BJ (cell line): ENCODE measurements at regions not wholly inside any gene's neighbourhood (a gene's known extent, or its start where the extent isn't known, plus 50 kb on each side); places are given as distances from the start of the nearest gene placed in this dataset.

Experiments used
- CTCF ChIA-PET: fragments of 350-600 bp; formaldehyde crosslinking; extraction: SDS; loops from one replicate; lab custom pipeline; 2021; ENCODE audit warnings: antibody characterized with exemption, inconsistent platforms; lab: Yijun Ruan, JAX
- POLR2A ChIA-PET: fragments of 300-600 bp; sonication (Branson Sonifier 250); formaldehyde crosslinking; extraction: SDS; loops from one replicate; lab custom pipeline; 2021; ENCODE audit warnings: antibody characterized with exemption; lab: Charles Lee
- DNase-seq: peaks from one replicate; pipeline ENCODE4 v3.0.0-alpha.2; 2011; ENCODE audit warnings: low read depth
- H3K27me3 ChIP-seq: 2 replicates; pipeline ENCODE4 v1.6.0; 2011; ENCODE audit warnings: low read length; ENCODE audit not compliant: control insufficient read depth, insufficient read depth
- H3K36me3 ChIP-seq: 2 replicates; pipeline ENCODE4 v1.5.1; 2011; ENCODE audit warnings: low read length; ENCODE audit not compliant: control insufficient read depth, insufficient read depth
- H3K4me3 ChIP-seq: 2 replicates; pipeline ENCODE4 v1.5.1; 2011; ENCODE audit warnings: low read depth, mild to moderate bottlenecking, control low read depth, low read length
- TF ChIP-seq, protein P1 (sequence below): IDR thresholded peaks from 2 replicates; pipeline ENCODE4 v1.5.1; 2011; ENCODE audit warnings: low read depth, mild to moderate bottlenecking, control low read depth, inconsistent platforms, low read length, moderate library complexity; ENCODE audit not compliant: insufficient read depth

- ChIA-PET CTCF (no interaction called here), POLR2A (no interaction called here)
- Histone ChIP-seq H3K27me3 (no peaks in the 10 kb centered on the region), H3K4me3 (no peak overlapping the region), H3K36me3 (no peaks in the 10 kb centered on the region)
- TF ChIP-seq, protein P1, sequence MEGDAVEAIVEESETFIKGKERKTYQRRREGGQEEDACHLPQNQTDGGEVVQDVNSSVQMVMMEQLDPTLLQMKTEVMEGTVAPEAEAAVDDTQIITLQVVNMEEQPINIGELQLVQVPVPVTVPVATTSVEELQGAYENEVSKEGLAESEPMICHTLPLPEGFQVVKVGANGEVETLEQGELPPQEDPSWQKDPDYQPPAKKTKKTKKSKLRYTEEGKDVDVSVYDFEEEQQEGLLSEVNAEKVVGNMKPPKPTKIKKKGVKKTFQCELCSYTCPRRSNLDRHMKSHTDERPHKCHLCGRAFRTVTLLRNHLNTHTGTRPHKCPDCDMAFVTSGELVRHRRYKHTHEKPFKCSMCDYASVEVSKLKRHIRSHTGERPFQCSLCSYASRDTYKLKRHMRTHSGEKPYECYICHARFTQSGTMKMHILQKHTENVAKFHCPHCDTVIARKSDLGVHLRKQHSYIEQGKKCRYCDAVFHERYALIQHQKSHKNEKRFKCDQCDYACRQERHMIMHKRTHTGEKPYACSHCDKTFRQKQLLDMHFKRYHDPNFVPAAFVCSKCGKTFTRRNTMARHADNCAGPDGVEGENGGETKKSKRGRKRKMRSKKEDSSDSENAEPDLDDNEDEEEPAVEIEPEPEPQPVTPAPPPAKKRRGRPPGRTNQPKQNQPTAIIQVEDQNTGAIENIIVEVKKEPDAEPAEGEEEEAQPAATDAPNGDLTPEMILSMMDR, result no peak
- DNase-seq, result no peak
Observed at GRCh38 chr12:107586256-107586970, 99.2 kb upstream of the PWP1 start.

DNA sequence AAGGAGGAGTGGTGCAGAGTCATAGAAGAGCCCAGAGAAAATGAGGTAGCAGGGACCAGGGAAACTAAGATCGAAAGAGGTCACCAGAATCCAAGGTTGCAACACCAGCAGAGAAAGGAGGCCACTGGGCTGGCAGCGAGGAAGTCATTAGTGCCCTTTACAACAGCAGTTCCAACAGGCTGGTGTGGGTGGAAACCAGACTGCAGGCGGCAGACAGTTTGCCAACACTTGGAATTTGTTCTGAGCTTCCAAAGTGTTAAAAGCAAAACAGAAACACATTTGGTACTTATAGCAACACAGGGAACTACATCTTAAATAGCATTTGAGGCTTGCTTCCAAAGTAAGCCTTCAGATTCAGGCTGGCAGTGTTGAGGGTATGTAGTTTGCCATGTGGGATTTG lies 95.2 kb upstream of the PWP1 start:
- no peaks in the 10 kb centered on the region for H3K27me3 ChIP-seq
- H3K36me3 ChIP-seq, result no peaks in the 10 kb centered on the region
- TF ChIP-seq, protein P1, result no peak
- DNase-seq, result no peak
- no peak overlapping the region for H3K4me3 ChIP-seq
- ChIA-PET POLR2A (no interaction called here), CTCF (interaction anchor here (0.6 kb wide), 1 partner anchor 320 kb away, joined by 3 read pairs; no protein-coding TSS in a partner anchor)

DNA sequence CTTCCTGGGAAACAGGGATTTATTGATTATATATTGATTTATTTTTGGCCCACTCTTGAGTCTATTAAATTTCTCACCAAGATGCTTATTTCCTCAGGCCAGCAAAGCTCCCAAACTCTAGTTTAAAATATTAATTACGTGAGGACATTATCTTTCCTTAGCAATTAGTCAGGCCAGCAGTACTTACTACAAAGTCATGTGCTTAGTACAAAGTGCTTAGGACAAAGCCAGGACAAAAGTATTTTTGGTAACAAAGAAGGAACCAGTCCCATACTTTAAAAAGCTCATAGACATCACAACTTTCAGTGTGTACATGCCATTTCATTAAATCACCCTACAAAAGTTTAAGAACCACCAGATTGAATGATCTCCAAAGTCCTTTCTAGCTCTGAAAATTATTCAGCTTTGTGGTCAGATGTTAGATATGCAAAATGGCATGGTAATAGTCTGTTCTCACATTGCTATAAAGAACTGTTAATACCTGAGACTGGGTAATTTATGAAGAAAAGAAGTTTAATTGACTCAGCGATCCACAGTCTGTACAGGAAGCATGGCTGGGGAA lies 94.7 kb upstream of the PWP1 start:
- no peaks in the 10 kb centered on the region for H3K27me3 ChIP-seq
- TF ChIP-seq, protein P1, result no peak
- CTCF ChIA-PET, result interaction anchor here (0.6 to 1.0 kb wide), 2 partner anchors 17 to 320 kb away, joined by 3 to 5 read pairs; no protein-coding TSS in a partner anchor
- POLR2A ChIA-PET, result no interaction called here
- H3K36me3 ChIP-seq, result no peaks in the 10 kb centered on the region
- H3K4me3 ChIP-seq, result no peak overlapping the region
- no peak for DNase-seq

GRCh38 chr12:107593713-107594381 lies 91.8 kb upstream of the PWP1 start:
- TF ChIP-seq, protein P1, result no peak
- POLR2A ChIA-PET, result no interaction called here
- H3K27me3 ChIP-seq, result no peaks in the 10 kb centered on the region

DNA sequence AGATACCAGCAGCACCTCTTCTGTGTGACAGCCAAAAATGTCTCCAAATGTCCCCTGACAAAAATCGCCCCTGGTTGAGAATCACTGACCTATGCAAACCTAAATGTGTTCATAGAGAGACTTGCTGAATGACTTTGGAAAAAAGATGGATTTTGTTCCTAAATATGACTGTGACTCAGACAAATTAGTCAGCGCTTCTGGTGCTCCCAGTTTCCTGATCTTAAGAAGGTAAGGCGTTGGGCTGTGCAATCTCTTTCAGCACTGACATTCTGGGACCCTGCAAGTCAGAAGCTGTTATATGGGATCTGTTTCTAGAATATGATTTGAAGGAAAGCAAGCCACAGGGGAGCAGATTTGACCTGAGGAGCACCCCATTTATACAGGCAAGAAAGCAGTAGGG lies 90.6 kb upstream of the PWP1 start:
- ChIA-PET POLR2A (no interaction called here), CTCF (interaction anchor here (1.5 kb wide), 1 partner anchor 12 kb away, joined by 7 read pairs; no protein-coding TSS in a partner anchor)
- no peaks in the 10 kb centered on the region for H3K27me3 ChIP-seq
- no peak overlapping the region for H3K4me3 ChIP-seq
- TF ChIP-seq, protein P1, result no peak
- no peaks in the 10 kb centered on the region for H3K36me3 ChIP-seq
- no peak for DNase-seq

More at GRCh38 chr12:107593713-107594381, 91.8 kb upstream of the PWP1 start:
- no peaks in the 10 kb centered on the region for H3K36me3 ChIP-seq
- no peak overlapping the region for H3K4me3 ChIP-seq
- DNase-seq, result no peak
- CTCF ChIA-PET, result interaction anchor here (1.5 kb wide), 1 partner anchor 13 kb away, joined by 7 read pairs; no protein-coding TSS in a partner anchor
